ENCODE measurements at regions not wholly inside any gene's neighbourhood (a gene's known extent, or its start where the extent isn't known, plus 50 kb on each side); places are given as distances from the start of the nearest gene placed in this dataset.

- Histone ChIP-seq H3K4me1 (ENCODE audit: insufficient read depth, low read length) (no peaks in the 10 kb centered on the region; the same call in 1 of the 2 replicates), H3K18ac (ENCODE audit: insufficient read length, low read depth, low read length) (no peak overlapping the region), H4K91ac (ENCODE audit: insufficient read length, low read depth, low read length) (no peak overlapping the region), H3K23me2 (ENCODE audit: insufficient read length, low read depth, low read length, poor library complexity, severe bottlenecking) (no peaks in the 10 kb centered on the region), H2BK12ac (ENCODE audit: insufficient read length, low read depth, low read length) (no peak overlapping the region), H3K9me3 (ENCODE audit: control insufficient read depth, low read depth, low read length) (no peaks in the 10 kb centered on the region), H2BK120ac (ENCODE audit: low read depth, low read length, poor library complexity, severe bottlenecking) (no peak overlapping the region), H3K27me3 (ENCODE audit: insufficient read depth, low read length) (no peaks in the 10 kb centered on the region), H3K79me2 (ENCODE audit: insufficient read depth, low read length) (no peaks in the 10 kb centered on the region), H4K20me1 (ENCODE audit: control insufficient read depth, insufficient read depth, insufficient read length) (no peaks in the 10 kb centered on the region), H4K8ac (replicated peaks; ENCODE audit: insufficient read length, low read depth, low read length) (no peak overlapping the region), H2AFZ (ENCODE audit: low read length) (no peak overlapping the region), H3K27ac (ENCODE audit: insufficient read length, low read depth, low read length) (no peak overlapping the region), H3K4ac (ENCODE audit: low read depth, low read length) (no peak overlapping the region), H3K79me1 (ENCODE audit: insufficient read depth, low read depth, low read length, poor library complexity, severe bottlenecking) (no peaks in the 10 kb centered on the region), H2BK15ac (ENCODE audit: low read depth, low read length) (no peak overlapping the region), H3K56ac (ENCODE audit: insufficient read length, low read depth, low read length) (no peak overlapping the region), H2AK5ac (ENCODE audit: insufficient read length, low read length) (no peak overlapping the region), H3K14ac (ENCODE audit: insufficient read depth, low read length) (no peak overlapping the region; the same call in 1 of the 2 replicates), H3K4me2 (ENCODE audit: insufficient read depth, insufficient read length, low read length) (no peak overlapping the region), H4K5ac (ENCODE audit: insufficient read length, low read depth, low read length) (no peak overlapping the region), H3T11ph (ENCODE audit: low read length) (no peak overlapping the region), H2BK20ac (ENCODE audit: low read depth, low read length, poor library complexity, severe bottlenecking) (no peak overlapping the region), H2BK5ac (ENCODE audit: insufficient read length, low read length) (no peak overlapping the region), H3K9ac (ENCODE audit: extremely low read depth, insufficient read length, low read length) (no peak overlapping the region), H3K23ac (ENCODE audit: insufficient read length, low read depth, low read length) (no peak overlapping the region)
- H3K36me3 Mint-ChIP-seq (ENCODE audit: insufficient read depth in 1 of 3, low read depth in 3 of 3), result peaks cover 0 to 4% (median 0%) of the 10 kb centered on the region in 3 experiments; a peak in 1 of 7 replicates
- H3K9me3 Mint-ChIP-seq, result no peaks in the 10 kb centered on the region
- no CpG with 5 or more reads among the region's 7 CpGs for WGBS (ENCODE audit: extremely low coverage, insufficient read length, low lambda C conversion rate)
- TF ChIP-seq, protein P1, sequence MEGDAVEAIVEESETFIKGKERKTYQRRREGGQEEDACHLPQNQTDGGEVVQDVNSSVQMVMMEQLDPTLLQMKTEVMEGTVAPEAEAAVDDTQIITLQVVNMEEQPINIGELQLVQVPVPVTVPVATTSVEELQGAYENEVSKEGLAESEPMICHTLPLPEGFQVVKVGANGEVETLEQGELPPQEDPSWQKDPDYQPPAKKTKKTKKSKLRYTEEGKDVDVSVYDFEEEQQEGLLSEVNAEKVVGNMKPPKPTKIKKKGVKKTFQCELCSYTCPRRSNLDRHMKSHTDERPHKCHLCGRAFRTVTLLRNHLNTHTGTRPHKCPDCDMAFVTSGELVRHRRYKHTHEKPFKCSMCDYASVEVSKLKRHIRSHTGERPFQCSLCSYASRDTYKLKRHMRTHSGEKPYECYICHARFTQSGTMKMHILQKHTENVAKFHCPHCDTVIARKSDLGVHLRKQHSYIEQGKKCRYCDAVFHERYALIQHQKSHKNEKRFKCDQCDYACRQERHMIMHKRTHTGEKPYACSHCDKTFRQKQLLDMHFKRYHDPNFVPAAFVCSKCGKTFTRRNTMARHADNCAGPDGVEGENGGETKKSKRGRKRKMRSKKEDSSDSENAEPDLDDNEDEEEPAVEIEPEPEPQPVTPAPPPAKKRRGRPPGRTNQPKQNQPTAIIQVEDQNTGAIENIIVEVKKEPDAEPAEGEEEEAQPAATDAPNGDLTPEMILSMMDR (conservative IDR thresholded peaks at IDR 0.05), result no peak
- H3K27ac Mint-ChIP-seq, result peak overlapping the region in 1 of 3 experiments; percentile 57; a peak in 1 of 7 replicates
- no peak overlapping the region for H3K4me3 Mint-ChIP-seq
- DNase-seq, result no peak
- H3K27me3 Mint-ChIP-seq (ENCODE audit: low read depth), result no peaks in the 10 kb centered on the region
- H3K4me1 Mint-ChIP-seq, result peaks cover 3 to 22% of the 10 kb centered on the region in 2 experiments
These were observed 158.9 kb upstream of the CIBAR2 start for GRCh38 chr16:85271198-85271597.

Data from H9 (cell line).